ENCODE measurements at regions not wholly inside any gene's neighbourhood (a gene's known extent, or its start where the extent isn't known, plus 50 kb on each side); places are given as distances from the start of the nearest gene placed in this dataset.

- ChIA-PET POLR2A (no interaction called here), CTCF (no interaction called here)
- TF ChIP-seq CTCF (IDR thresholded peaks at IDR 0.05; ENCODE audit: insufficient read depth, low read length, missing control alignments), result no peak
- no peak for DNase-seq (ENCODE audit: low read depth, low spot score)
- no peak overlapping the region for H3K4me3 ChIP-seq (ENCODE audit: low read depth, low read length)
Measured at GRCh38 chr19:56983804-56984203, 136.0 kb upstream of the USP29 start.

- no peak for DNase-seq (ENCODE audit: low read depth, low spot score)
- TF ChIP-seq CTCF (IDR thresholded peaks at IDR 0.05; ENCODE audit: insufficient read depth, low read length, missing control alignments), result no peak
- ChIA-PET CTCF (no interaction called here), POLR2A (no interaction called here)
- no peak overlapping the region for H3K4me3 ChIP-seq (ENCODE audit: low read depth, low read length)
Measured at GRCh38 chr19:56986386-56986785, 133.4 kb upstream of the USP29 start.

- no peak for DNase-seq (ENCODE audit: low read depth, low spot score)
- H3K4me3 ChIP-seq (ENCODE audit: low read depth, low read length), result no peak overlapping the region
- ChIA-PET CTCF (no interaction called here), POLR2A (no interaction called here)
- TF ChIP-seq CTCF (IDR thresholded peaks at IDR 0.05; ENCODE audit: insufficient read depth, low read length, missing control alignments), result no peak
Measured at GRCh38 chr19:56987184-56987583, 132.6 kb upstream of the USP29 start.

DNA sequence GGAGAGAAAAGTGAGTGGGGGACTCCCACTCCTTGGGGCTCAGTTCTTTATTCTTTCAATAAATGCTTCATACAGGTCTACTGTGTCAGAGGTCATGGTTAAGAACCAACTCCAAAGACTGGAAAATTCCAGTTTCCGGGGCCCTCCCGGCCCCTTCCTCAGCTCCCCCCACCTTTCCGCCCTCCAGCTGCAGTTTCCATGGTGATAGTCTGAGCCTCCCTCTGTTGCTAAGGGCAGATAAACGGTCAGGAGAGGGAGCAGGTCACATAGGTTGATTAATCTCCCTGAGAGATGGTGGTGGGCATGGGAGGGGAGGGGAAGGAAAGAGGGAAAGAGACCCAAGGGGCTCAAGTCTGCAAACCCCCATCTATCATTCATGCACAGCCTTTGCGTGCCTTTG lies 131.5 kb upstream of the USP29 start:
- CTCF ChIA-PET, result no interaction called here
- no peak for TF ChIP-seq CTCF (IDR thresholded peaks at IDR 0.05; ENCODE audit: insufficient read depth, low read length, missing control alignments)
- H3K4me3 ChIP-seq (ENCODE audit: low read depth, low read length), result no peak overlapping the region
- POLR2A ChIA-PET, result no interaction called here
- no peak for DNase-seq (ENCODE audit: low read depth, low spot score)

DNA sequence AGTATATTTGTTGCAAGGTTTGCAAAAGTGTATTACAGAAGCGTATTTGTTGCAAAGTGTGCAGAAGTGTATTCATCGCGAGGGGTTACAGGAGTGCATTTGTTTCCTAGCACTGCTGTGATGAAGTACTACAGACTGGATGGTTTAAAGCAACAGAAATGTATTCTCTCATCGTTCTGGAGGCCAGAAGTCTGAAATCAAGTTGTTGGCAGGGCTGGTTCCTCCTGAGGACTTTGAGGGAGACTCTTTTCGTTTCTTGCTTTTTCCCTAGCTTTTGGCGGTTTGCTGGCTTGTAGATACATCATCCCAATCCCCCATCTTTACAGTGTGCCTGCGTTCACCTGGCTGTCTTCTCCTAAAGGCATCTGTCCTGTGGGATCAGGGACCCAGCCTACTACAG lies 127.9 kb upstream of the USP29 start:
- POLR2A ChIA-PET, result no interaction called here
- CTCF ChIA-PET, result no interaction called here
- no peak for DNase-seq (ENCODE audit: low read depth, low spot score)
- no peak for TF ChIP-seq CTCF (IDR thresholded peaks at IDR 0.05; ENCODE audit: insufficient read depth, low read length, missing control alignments)
- no peak overlapping the region for H3K4me3 ChIP-seq (ENCODE audit: low read depth, low read length)

GRCh38 chr19:56993851-56994250 lies 125.9 kb upstream of the USP29 start:
- no peak overlapping the region for H3K4me3 ChIP-seq (ENCODE audit: low read depth, low read length)
- no peak for TF ChIP-seq CTCF (IDR thresholded peaks at IDR 0.05; ENCODE audit: insufficient read depth, low read length, missing control alignments)
- ChIA-PET POLR2A (no interaction called here), CTCF (no interaction called here)
- no peak for DNase-seq (ENCODE audit: low read depth, low spot score)
